ENCODE measurements at regions not wholly inside any gene's neighbourhood (a gene's known extent, or its start where the extent isn't known, plus 50 kb on each side); places are given as distances from the start of the nearest gene placed in this dataset.

GRCh38 chr2:16118611-16119590, 178.6 kb downstream of the MYCN start:
- no peak for DNase-seq (ENCODE audit: low read depth)

- no peak for DNase-seq (ENCODE audit: low read depth)
Observed at GRCh38 chr2:16117791-16118610, 177.7 kb downstream of the MYCN start.

GRCh38 chr2:16117021-16117700, 176.8 kb downstream of the MYCN start:
- DNase-seq (ENCODE audit: low read depth): no peak

DNA sequence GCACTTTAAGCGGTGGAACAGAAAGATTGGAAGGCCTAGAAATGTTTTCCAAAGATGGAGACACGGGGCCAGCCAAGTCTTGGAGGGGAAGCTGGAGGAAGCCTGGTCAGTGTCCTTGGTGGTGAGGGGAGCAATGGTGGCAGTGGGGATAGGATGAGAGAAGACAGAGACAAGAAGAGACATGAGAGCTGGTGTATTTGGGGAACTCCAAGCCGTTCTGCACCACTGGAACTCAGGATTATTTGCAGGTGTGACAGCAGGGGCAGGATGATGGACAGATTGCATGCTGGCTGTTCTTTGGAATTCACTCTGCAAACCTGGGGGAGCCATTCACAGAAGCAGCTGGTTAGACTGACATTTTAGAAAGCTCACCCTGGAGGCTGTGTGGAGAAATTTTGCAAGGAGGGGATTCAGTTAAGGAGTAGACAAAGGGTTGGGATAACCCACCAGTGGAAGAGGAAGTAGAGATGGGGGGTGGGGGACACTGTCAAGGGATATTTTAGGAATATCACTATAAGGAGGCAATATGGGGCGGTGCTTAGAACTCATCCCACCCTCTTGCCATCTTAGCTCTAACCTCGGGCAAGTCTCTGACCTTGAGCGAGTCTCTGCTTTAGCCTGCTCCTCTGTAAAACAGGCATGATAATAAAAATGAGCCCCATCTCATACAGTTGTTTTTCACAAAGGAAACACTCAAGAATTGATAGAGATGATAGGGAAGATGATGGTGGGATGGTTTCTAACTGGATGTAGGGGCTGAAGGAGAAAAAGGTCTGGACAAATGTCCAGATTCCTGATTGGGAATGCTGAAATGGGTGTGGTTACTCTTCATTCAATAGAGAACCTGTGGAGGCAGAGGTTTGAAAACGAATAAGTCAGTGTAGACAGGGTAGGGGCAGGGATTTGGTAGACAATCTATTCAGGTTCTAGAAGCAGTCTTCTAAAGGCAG, 175.8 kb downstream of the MYCN start:
- no peak for DNase-seq (ENCODE audit: low read depth)

DNA sequence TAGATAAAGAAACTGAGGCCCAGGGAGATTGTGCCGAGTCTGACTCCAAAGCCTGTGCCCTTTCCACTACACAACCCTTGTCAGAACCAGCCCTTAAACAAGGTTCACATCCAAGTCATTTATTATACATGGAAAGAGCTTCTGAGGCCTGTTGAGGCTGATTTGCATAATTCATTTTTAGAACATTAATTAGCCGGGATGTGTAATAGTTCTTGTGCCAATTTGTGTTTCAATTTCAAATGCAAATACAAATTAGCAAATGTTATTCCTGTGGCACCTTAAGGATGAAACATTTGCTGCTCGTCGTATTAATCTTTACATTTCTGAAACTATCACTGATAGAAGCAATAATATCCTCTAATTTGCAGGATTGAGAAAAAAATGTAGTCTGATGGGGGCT, 174.9 kb downstream of the MYCN start:
- no peak for DNase-seq (ENCODE audit: low read depth)

DNA sequence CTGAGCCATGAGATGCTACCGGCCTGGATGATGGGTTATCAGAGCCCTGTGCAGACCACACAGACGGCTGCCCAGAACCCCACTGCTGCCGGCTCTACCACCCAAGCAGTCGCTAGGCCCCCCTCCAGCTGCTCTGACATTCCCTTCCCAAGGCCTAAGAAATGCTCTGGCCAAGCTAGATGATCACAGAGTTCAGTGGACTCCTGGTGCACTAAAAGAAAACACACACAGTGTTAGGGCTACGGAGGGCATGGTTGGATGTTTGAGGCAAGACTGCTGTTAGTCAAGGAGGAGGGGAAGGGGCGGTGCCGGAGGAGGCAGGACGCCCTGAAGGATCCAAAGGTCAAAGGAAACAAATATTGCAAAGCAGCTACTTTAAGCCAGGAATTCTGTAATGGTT, 174.5 kb downstream of the MYCN start:
- no peak for DNase-seq (ENCODE audit: low read depth)

DNA sequence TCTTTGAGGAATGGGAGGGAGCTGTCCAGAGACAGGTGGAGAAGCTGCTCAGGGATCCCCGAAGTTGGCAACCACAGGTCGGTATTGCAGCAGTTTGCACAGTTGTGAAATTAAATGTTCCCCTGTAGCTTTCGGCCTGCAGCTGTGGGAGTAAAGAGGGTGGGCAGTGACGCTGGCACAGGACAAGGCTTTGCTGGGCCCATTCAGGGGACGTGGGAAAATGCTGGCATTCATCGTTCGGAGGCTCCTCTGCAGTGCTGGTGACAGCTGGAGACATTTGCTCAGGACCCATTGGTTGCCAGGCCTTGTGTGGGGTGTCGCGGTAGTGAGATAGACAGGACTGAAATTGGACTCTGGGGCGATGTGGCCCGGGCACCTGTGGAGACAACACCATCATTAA, 173.7 kb downstream of the MYCN start:
- no peak for DNase-seq (ENCODE audit: low read depth)

DNA sequence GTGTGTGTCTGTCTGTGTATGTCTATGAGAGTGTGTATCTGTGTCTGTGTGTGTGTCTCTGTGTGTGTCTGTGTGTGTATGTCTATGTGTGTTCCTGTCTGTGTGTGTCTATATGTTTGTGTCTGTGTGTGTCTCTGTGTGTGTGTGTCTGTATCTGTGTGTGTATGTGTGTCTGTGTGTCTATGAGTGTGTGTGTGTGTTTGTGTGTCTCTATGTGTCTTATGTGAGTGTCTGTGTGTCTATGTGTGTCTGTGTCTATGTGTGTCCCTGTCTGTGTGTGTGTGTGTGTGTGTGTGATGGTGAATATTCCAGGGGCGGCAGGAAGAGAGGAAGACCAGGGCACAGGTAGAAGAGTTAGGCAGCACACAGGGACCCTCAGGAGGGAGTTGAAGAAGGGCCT, 173.2 kb downstream of the MYCN start:
- no peak for DNase-seq (ENCODE audit: low read depth)

DNA sequence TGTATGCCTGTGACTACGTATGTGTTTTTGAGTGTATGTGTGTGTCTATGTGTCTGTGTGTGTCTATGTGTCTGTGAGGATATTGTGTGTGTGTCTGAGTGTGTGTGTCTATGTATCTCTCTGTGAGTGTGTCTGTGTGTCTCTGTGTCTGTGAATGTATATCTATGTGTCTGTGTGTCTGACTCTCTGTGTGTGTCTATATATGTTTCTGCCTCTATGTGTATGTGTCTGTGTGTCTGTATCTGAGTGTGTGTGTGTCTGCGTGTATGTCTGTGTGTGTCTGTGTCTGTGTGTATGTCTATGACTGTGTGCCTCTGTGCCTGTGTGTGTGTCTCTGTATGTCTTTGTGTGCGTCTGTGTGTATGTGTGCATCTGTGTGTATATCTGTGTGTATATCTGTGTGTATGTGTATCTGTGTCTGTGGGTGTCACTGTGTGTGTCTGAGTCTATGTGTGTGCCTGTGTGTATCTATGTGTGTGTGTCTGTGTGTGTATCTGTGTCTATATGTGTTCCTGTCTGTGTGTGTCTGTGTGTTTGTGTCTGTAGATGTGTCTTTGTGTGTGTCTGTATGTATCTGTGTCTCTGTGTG, 172.7 kb downstream of the MYCN start:
- DNase-seq (ENCODE audit: low read depth): no peak

DNA sequence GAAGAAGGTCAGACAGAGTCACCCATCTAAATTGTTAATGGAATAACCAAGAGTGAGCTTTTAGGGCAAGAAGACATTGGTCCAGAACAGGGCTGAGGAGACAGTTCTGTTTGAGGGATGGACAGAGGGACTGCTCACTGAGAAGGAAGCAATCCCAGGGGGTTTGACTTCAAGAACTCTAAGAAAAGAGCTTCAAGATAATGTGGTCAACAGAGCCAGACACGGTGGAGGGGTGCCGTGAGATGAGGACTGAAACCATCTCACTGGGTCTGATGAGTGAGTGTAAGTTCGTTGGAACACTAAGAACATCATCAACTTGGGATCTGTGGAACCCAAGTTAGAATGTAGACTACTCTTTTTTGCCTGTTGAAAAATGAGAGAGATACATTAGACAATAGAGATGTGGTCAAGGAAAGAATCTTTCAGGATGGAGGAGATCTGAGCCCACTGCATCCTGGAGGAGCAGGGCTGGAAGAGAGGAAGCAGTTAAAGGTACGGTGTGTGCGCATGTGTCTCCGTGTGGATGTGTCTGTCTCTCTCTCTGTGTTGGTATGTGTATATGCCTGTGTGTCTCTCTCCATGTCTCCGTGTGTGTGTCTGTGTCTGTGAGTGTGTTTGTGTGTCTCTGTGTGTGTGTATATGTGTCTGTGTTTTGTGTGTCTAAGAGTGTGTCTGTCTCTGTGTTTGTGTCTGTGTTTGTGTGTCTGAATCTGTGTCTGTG, 172.1 kb downstream of the MYCN start:
- no peak for DNase-seq (ENCODE audit: low read depth)

- no peak for DNase-seq (ENCODE audit: low read depth)
Observed at GRCh38 chr2:16111838-16112210, 171.5 kb downstream of the MYCN start.

DNA sequence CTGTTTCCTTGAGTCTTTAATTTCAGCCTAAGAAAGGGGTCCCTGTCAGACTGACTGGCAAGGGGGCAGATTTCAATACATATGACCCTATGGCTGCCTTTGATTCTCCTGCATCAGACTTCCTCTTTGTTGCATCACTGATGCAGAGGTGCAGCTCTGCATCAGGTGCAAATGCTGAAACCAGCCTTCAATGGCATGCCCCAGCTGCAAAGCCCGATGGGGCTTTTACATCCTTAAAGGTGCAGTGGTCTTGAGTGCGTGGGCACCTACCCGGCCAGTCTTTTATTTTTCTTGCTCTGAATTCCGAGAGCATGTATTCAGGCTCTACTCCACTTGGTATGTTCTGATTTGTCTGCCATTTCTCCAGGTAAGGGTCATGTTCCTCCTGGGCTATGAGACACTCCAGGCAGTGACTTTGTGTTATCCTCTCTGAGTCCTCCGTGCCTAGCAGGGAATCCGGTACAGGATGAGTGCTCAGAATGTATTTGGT, 169.5 kb downstream of the MYCN start:
- DNase-seq (ENCODE audit: low read depth): no peak

DNA sequence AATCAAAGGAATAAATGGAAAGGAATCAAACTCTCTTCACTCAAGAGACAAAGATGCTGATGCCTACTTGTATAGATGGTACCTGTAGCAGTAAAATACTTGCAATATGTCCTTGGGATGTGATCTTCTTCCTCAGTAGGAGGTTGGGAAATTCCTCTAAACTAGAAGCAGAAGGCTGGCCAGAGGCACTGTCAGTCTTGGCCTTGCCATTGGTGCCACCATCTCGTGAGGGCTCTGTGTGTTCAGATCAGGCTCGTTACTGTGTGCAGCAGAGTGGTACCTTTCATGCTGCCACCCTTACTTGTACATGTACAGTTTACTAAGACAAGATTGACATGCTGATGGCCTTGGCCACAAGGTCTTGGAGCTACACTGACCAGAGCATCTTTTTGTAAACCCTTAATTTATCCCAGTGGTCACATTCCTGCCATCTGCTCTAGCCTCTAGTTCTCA, 169.0 kb downstream of the MYCN start:
- DNase-seq (ENCODE audit: low read depth): no peak

- DNase-seq (ENCODE audit: low read depth): no peak
Observed at GRCh38 chr2:16107246-16107645, 166.9 kb downstream of the MYCN start.

GRCh38 chr2:16106619-16107018, 166.3 kb downstream of the MYCN start:
- DNase-seq (ENCODE audit: low read depth): no peak

- no peak for DNase-seq (ENCODE audit: low read depth)
Observed at GRCh38 chr2:16105669-16106281, 165.4 kb downstream of the MYCN start.

DNA sequence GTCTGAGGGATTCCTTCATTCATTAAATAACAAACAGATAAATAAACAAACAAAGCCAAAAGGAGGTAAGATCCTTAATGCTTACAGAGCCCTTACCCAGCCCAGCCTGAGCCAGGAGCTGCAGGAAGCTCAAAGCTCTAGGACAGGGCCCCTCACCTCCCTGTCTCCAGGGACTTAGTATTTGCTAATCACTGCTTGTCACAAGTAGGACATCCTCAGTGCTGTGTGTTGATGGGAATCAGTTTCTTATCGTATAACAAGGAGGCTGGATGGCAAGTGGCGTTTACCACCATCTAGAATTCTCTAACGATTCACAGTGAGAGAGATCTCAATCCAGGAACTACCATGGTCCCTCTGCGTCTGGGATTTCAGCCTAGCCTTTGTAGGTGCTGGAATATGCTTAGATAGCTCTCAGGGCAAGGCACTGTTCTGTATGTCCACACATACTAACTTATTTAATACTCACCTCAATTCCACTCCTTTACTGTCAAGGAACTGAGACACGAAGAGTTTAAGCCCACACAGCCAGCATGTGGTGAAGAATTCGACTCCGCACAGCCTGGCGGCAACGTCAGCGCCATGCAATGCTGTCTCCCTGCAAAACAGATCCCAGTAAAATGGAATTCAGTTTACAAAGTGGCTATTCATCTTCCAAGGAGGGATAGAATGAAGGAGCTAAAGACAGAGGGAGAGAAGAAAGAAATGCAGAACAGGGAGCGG, 164.8 kb downstream of the MYCN start:
- DNase-seq (ENCODE audit: low read depth): no peak

DNA sequence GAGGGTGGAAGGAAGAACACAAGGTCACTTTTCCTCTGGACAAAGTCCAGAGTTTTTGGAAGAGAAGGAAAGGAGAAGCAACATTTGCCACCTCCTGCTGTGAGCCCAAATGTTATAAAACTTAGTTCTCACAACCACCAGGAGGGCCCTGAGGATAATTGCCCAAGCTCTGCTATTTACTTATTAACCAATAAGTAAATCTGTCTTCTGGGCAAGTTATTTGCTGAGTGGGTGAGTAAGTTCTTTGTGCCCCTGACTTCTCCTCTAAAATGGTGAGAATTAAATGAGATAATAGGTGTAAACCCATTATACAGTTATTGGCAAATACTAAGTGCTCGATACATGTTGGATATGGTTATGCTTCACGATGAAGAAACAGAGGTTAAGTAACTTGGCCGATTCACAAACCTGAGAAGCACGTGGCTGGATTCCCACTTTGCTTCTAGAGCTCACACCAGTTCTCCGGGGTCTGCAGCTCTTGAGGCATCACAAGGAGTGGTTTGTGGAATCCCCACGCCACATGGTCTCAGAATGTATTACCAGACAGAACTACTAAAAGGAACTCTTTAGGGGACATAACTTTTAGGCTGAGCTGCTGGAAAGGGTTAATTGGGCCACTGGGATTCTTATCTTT, 164.1 kb downstream of the MYCN start:
- no peak for DNase-seq (ENCODE audit: low read depth)
